Progenitor cell of endocrine pancreas (in vitro differentiated cells): ENCODE measurements at regions not wholly inside any gene's neighbourhood (a gene's known extent, or its start where the extent isn't known, plus 50 kb on each side); places are given as distances from the start of the nearest gene placed in this dataset.

ENCODE experiments used
- DNase-seq: peaks from one replicate; pipeline ENCODE4 v3.0.0; 2021; ENCODE audit warnings: low spot score; ENCODE audit not compliant: unreplicated experiment
- H3K27ac Mint-ChIP-seq: 2 replicates; pipeline ENCODE4 v1.8.0; 2021; ENCODE audit warnings: mild to moderate bottlenecking, moderate library complexity, mixed read lengths
- H3K27me3 Mint-ChIP-seq: 2 replicates; pipeline ENCODE4 v1.8.0; 2021; ENCODE audit warnings: mixed read lengths
- H3K36me3 Mint-ChIP-seq: 2 replicates; pipeline ENCODE4 v1.8.0; 2022; ENCODE audit warnings: mixed read lengths; ENCODE audit not compliant: insufficient read depth
- H3K4me1 Mint-ChIP-seq: 2 replicates; pipeline ENCODE4 v1.8.0; 2021; ENCODE audit warnings: low read depth, mixed read lengths
- H3K4me3 Mint-ChIP-seq: 2 replicates; pipeline ENCODE4 v1.8.0; 2021; ENCODE audit warnings: low read depth, mild to moderate bottlenecking, moderate library complexity, mixed read lengths
- H3K9me3 Mint-ChIP-seq: 2 replicates; pipeline ENCODE4 v1.8.0; 2021; ENCODE audit warnings: low read depth, mixed read lengths
- CTCF ChIP-seq: fragments of 200-600 bp; sonication (generic); IDR thresholded peaks from one replicate; pipeline ENCODE4 v1.5.0; 2021; ENCODE audit warnings: antibody characterized with exemption, mild to moderate bottlenecking; ENCODE audit not compliant: unreplicated experiment

GRCh38 chr9:32875242-32875641 is 91.9 kb downstream of the TMEM215 start:
- H3K9me3 Mint-ChIP-seq = no peaks in the 10 kb centered on the region
- DNase-seq = no peak
- H3K36me3 Mint-ChIP-seq = no peaks in the 10 kb centered on the region
- no peak overlapping the region for H3K4me3 Mint-ChIP-seq
- no peak overlapping the region for H3K27ac Mint-ChIP-seq
- TF ChIP-seq CTCF = no peak
- peaks cover 21% of the 10 kb centered on the region for H3K27me3 Mint-ChIP-seq
- no peaks in the 10 kb centered on the region for H3K4me1 Mint-ChIP-seq

GRCh38 chr9:32875748-32876147 is 92.4 kb downstream of the TMEM215 start:
- no peaks in the 10 kb centered on the region for H3K9me3 Mint-ChIP-seq
- H3K27ac Mint-ChIP-seq = no peak overlapping the region
- no peaks in the 10 kb centered on the region for H3K4me1 Mint-ChIP-seq
- no peak overlapping the region for H3K4me3 Mint-ChIP-seq
- H3K36me3 Mint-ChIP-seq = no peaks in the 10 kb centered on the region
- no peak for TF ChIP-seq CTCF
- no peak for DNase-seq
- H3K27me3 Mint-ChIP-seq = peaks cover 17% of the 10 kb centered on the region

- Mint-ChIP-seq H3K4me1 (no peaks in the 10 kb centered on the region), H3K27ac (no peak overlapping the region), H3K4me3 (no peak overlapping the region), H3K9me3 (no peaks in the 10 kb centered on the region), H3K27me3 (peaks cover 17% of the 10 kb centered on the region), H3K36me3 (no peaks in the 10 kb centered on the region)
- no peak for DNase-seq
- TF ChIP-seq CTCF = no peak
Measured at GRCh38 chr9:32877103-32877502, 93.8 kb downstream of the TMEM215 start.

DNA sequence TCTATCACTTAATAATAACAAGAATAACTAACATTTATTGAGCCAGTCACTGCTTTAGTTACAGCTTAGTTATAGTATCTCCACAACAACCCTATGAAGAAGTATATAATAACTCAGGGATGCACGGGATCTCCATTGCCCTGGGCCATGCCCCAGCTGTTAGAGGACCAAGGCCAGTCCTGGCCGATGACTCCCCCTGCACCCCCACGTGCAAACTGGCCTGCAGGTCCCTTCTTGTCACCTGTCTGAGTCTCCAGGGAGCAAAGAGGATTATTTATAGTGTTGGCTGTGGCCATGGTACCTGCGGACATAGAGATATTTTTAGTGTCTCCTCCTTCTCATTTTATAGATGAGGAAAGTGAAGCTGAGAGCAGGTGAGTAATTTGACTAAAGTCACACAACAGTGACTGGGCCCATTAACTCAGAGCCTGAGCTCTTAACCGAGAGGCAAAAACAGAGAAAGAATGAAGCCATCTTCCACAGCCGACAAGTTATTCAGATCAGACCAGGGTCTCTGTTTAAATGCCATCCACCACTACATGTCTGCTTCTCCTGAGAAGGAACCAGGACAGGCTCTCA is 94.4 kb downstream of the TMEM215 start:
- Mint-ChIP-seq H3K36me3 (no peaks in the 10 kb centered on the region), H3K27ac (no peak overlapping the region), H3K9me3 (no peaks in the 10 kb centered on the region), H3K4me3 (no peak overlapping the region), H3K4me1 (peaks cover 2% of the 10 kb centered on the region), H3K27me3 (peaks cover 17% of the 10 kb centered on the region)
- no peak for TF ChIP-seq CTCF
- DNase-seq = no peak

DNA sequence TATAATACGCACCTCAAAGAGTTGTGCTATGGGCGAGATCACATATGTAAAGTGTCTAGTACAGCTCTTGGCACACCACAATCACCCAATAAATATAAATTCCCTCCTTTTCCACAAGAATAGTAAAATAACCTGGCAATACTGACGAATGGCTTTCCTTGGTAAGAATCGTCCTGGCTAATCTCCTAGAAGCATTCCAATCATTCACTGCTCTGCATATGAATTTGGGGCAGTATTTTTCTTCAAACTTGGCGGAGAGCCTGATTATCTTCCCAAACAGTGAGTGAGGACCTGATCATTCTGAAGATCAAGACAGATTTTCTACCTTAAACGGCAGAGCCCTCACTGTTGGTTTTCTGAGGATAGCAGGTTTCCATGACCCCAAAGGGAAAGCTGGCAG is 96.0 kb downstream of the TMEM215 start:
- DNase-seq = no peak
- no peak overlapping the region for H3K4me3 Mint-ChIP-seq
- no peak for TF ChIP-seq CTCF
- H3K27ac Mint-ChIP-seq = no peak overlapping the region
- H3K9me3 Mint-ChIP-seq = no peaks in the 10 kb centered on the region
- H3K4me1 Mint-ChIP-seq = peaks cover 3% of the 10 kb centered on the region
- no peaks in the 10 kb centered on the region for H3K36me3 Mint-ChIP-seq
- peaks cover 13% of the 10 kb centered on the region for H3K27me3 Mint-ChIP-seq
